ENCODE measurements at regions not wholly inside any gene's neighbourhood (a gene's known extent, or its start where the extent isn't known, plus 50 kb on each side); places are given as distances from the start of the nearest gene placed in this dataset.

- TF ChIP-seq CTCF (IDR thresholded peaks at IDR 0.05), result no peak
Observed at GRCh38 chr2:226185616-226186211, 613.9 kb downstream of the IRS1 start.

DNA sequence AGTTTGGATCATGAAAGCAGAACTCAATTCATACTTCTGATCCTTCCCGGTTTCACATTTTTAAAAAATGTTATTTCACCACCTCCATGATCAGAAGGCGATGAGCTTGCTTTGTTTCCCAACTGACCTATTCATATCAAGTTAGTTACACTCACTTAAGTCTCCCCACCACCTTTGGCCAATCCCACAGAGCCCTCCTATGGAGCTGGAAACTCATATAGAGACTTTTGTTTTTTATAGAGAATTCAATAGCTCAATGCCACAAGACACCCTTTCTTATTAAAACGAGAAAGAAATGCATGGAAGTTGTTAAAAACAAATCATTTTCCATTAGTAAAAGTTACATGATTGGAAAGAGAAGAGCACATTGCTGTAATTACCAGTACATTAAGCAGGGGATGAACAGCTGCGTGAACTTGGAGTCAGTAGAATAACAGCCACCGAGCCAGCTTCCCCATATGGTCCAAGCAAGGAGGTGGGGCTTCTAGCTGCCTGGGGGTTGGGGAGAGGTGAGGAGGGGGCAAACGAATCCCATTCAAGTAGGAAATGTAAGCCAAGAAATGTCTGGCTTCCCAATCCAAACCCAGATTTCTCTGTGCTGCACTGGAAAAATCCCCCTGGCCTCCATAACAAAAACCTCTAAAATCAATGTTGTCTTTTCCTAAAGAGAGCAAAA, 614.5 kb downstream of the IRS1 start:
- TF ChIP-seq CTCF (IDR thresholded peaks at IDR 0.05), result no peak

DNA sequence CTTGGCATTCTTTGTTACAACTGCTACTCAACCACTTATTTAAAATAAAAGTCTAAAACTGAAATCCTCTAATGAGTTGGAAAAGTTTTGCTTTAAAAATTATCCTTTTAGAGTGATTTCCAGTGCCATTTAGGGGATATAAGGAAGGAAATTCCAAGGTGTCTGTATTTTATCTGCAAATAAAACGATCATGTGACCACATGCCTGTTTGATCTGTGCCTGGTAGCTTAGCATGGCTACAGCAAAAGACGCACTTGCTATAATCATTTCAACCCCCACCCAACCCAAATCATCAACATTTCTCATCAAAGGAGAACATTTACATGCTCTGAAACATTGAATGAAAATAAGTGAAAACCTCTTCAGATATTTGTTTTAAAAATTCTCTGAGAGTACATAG, 615.1 kb downstream of the IRS1 start:
- no peak for TF ChIP-seq CTCF (IDR thresholded peaks at IDR 0.05)

DNA sequence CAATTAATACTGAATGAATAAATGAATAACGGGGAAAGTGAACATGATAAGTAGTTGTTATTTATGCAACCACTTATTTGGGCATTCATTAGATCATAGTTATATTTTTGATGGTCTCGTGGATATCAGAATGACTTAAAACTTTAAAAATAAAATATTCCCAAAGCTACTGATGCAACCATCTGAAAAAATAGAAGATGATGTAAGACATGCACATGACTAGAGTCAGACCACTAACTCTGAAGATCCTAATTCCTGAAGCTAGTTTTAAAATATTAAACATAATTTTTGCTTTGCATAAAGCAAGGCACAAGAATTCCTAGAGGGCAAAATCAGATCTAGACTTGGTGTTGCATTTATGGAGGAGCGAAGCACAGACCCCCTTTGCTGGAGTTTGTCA, 616.1 kb downstream of the IRS1 start:
- TF ChIP-seq CTCF (IDR thresholded peaks at IDR 0.05), result no peak

GRCh38 chr2:226183033-226183432, 616.6 kb downstream of the IRS1 start:
- no peak for TF ChIP-seq CTCF (IDR thresholded peaks at IDR 0.05)

DNA sequence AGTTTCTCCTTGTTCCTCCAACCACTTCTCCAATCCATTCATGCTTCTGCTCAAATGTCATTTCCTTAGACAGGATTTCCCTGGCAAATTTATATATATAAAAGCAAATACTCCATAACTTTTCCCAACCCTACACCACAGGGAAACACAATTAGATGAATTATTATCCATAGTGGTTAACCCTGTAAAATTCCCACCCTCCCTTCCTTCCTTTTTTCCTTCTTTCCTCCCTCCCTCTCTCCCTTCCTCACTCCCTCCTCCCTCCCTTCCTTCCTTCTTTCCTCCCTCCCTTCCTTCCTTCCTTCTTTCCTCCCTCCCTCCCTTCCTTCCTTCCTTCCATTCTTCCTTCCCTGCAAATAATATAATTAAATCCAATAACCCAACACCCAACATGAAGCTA, 617.7 kb downstream of the IRS1 start:
- no peak for TF ChIP-seq CTCF (IDR thresholded peaks at IDR 0.05)

DNA sequence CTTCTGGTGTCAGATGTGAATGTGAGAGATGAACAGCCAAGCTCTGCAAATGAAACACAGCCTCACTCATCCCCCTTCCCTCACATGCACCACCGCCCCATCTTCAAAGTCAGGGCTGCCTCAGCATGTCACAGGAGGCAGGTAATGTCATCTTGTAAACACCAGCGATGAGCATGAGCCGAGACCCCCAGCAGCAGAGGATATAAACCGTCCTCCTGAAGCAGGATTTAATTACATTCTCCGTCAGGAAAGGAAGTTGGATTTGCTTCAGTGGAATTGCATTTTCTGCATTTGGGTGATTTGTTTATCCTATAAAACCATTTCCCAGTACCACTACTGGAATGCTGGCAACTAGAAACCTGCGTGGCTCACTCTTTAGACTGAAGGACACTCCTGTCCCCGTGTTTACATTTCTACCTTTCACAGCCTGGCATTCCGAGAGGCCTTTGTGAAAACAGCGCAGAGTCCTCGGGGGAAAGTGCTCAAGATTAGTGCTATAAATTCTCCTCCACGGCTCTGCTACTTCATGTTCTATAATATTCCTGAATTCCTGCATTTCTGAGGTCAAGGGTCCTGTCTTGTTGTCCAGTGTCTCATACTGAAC, 619.2 kb downstream of the IRS1 start:
- no peak for TF ChIP-seq CTCF (IDR thresholded peaks at IDR 0.05)
